ENCODE measurements at regions not wholly inside any gene's neighbourhood (a gene's known extent, or its start where the extent isn't known, plus 50 kb on each side); places are given as distances from the start of the nearest gene placed in this dataset.

DNA sequence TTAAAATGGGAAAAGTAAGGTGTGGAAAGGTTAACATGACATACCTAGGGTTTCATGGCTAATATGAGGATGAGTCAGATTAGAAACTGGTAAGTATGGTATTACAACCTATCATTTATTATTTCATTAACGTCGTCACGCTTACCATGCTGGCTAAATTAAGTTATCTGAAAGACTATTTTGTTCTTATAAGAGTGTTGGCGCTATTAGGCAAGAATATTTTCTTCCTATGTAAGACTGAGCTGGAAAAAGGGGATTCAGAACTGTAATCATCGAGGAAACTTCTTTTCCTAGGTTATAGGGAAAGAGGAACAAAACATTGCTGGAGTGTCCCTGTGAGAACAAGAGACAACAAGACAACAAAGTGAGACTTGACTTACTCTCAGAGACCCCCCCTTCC lies 440.8 kb downstream of the KCNJ2 start:
- no peak overlapping the region for H3K27ac ChIP-seq (ENCODE audit: low read length)
- ChIA-PET CTCF (no interaction called here), POLR2A (no interaction called here)
- no peaks in the 10 kb centered on the region for H3K36me3 ChIP-seq (ENCODE audit: control insufficient read depth, insufficient read depth, low read length)
- in situ Hi-C loops (cut with HindIII; ENCODE audit: low pct_unique_long_range_greater_than_20kb, low sequenced_read_pairs) (no loop called here), intact Hi-C loops (cut with micrococcal nuclease; ENCODE audit: unreplicated experiment) (no loop called here)
- TF ChIP-seq TCF7L2 (IDR thresholded peaks at IDR 0.05; ENCODE audit: low read depth, low read length): no peak
- no peak for TF ChIP-seq POLR2AphosphoS5 (IDR thresholded peaks at IDR 0.05; ENCODE audit: low read depth, low read length)
- no peak for TF ChIP-seq SIN3A (IDR thresholded peaks at IDR 0.05; ENCODE audit: borderline replicate concordance, insufficient read depth, low read depth, low read length)
- TF ChIP-seq, protein P1, sequence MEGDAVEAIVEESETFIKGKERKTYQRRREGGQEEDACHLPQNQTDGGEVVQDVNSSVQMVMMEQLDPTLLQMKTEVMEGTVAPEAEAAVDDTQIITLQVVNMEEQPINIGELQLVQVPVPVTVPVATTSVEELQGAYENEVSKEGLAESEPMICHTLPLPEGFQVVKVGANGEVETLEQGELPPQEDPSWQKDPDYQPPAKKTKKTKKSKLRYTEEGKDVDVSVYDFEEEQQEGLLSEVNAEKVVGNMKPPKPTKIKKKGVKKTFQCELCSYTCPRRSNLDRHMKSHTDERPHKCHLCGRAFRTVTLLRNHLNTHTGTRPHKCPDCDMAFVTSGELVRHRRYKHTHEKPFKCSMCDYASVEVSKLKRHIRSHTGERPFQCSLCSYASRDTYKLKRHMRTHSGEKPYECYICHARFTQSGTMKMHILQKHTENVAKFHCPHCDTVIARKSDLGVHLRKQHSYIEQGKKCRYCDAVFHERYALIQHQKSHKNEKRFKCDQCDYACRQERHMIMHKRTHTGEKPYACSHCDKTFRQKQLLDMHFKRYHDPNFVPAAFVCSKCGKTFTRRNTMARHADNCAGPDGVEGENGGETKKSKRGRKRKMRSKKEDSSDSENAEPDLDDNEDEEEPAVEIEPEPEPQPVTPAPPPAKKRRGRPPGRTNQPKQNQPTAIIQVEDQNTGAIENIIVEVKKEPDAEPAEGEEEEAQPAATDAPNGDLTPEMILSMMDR (IDR thresholded peaks at IDR 0.05): no peak
- TF ChIP-seq, protein P2, sequence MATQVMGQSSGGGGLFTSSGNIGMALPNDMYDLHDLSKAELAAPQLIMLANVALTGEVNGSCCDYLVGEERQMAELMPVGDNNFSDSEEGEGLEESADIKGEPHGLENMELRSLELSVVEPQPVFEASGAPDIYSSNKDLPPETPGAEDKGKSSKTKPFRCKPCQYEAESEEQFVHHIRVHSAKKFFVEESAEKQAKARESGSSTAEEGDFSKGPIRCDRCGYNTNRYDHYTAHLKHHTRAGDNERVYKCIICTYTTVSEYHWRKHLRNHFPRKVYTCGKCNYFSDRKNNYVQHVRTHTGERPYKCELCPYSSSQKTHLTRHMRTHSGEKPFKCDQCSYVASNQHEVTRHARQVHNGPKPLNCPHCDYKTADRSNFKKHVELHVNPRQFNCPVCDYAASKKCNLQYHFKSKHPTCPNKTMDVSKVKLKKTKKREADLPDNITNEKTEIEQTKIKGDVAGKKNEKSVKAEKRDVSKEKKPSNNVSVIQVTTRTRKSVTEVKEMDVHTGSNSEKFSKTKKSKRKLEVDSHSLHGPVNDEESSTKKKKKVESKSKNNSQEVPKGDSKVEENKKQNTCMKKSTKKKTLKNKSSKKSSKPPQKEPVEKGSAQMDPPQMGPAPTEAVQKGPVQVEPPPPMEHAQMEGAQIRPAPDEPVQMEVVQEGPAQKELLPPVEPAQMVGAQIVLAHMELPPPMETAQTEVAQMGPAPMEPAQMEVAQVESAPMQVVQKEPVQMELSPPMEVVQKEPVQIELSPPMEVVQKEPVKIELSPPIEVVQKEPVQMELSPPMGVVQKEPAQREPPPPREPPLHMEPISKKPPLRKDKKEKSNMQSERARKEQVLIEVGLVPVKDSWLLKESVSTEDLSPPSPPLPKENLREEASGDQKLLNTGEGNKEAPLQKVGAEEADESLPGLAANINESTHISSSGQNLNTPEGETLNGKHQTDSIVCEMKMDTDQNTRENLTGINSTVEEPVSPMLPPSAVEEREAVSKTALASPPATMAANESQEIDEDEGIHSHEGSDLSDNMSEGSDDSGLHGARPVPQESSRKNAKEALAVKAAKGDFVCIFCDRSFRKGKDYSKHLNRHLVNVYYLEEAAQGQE (IDR thresholded peaks at IDR 0.05; ENCODE audit: insufficient read depth in 1 of 2, low read depth in 2 of 2, low read length in 1 of 2): no peak
- no peak for DNase-seq (ENCODE audit: low read depth, low spot score)
- 0 out of 2 replicates have a peak, but pooled peaks cover 4% of the 10 kb centered on the region for H3K27me3 ChIP-seq (ENCODE audit: control insufficient read depth, insufficient read depth, low read length)
- H3K4me1 ChIP-seq (ENCODE audit: control insufficient read depth, insufficient read depth, low read length): no peaks in the 10 kb centered on the region
- ATAC-seq: no peak
- no peaks in the 10 kb centered on the region for H3K9me3 ChIP-seq (ENCODE audit: control insufficient read depth, insufficient read depth, low read depth, low read length)
- no peak overlapping the region for H3K4me3 ChIP-seq (ENCODE audit: low read depth in 2 of 2, low read length in 2 of 2)
- BruUV-seq (replicated peaks): no TSS peak

DNA sequence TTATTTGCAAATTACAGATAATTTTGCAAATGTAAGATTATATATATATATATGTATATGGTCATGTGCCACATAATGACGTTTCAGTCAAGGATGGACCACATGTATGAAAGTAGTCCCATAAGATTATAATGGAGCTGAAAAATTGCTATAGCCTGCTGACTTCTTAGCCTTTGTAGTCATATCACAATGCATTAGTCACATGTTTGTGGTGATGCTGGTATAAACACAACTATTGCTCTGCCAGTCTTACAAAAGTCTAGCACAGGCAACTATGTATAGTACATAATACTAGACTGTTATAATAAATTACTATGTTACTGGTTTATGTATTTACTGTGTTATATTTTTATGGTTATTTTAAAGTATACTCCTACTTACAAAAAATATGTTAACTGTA lies 444.3 kb downstream of the KCNJ2 start:
- H3K9me3 ChIP-seq (ENCODE audit: control insufficient read depth, insufficient read depth, low read depth, low read length): no peaks in the 10 kb centered on the region
- intact Hi-C loops (cut with micrococcal nuclease; ENCODE audit: unreplicated experiment): no loop called here
- ChIA-PET POLR2A (no interaction called here), CTCF (no interaction called here)
- H3K27me3 ChIP-seq (ENCODE audit: control insufficient read depth, insufficient read depth, low read length): 0 out of 2 replicates have a peak, but pooled peaks cover 2% of the 10 kb centered on the region
- BruUV-seq (replicated peaks): no TSS peak
- H3K36me3 ChIP-seq (ENCODE audit: control insufficient read depth, insufficient read depth, low read length): no peaks in the 10 kb centered on the region
- ATAC-seq (no peak), DNase-seq (ENCODE audit: low read depth, low spot score) (no peak)
- H3K4me3 ChIP-seq (ENCODE audit: low read depth in 2 of 2, low read length in 2 of 2): no peak overlapping the region
- H3K4me1 ChIP-seq (ENCODE audit: control insufficient read depth, insufficient read depth, low read length): no peaks in the 10 kb centered on the region
- TF ChIP-seq, protein P1 (IDR thresholded peaks at IDR 0.05): no peak
- no peak for TF ChIP-seq SIN3A (IDR thresholded peaks at IDR 0.05; ENCODE audit: borderline replicate concordance, insufficient read depth, low read depth, low read length)
- no peak for TF ChIP-seq POLR2AphosphoS5 (IDR thresholded peaks at IDR 0.05; ENCODE audit: low read depth, low read length)
- TF ChIP-seq TCF7L2 (IDR thresholded peaks at IDR 0.05; ENCODE audit: low read depth, low read length): no peak
- TF ChIP-seq, protein P2 (IDR thresholded peaks at IDR 0.05; ENCODE audit: insufficient read depth in 1 of 2, low read depth in 2 of 2, low read length in 1 of 2): no peak
- in situ Hi-C loops (cut with HindIII; ENCODE audit: low pct_unique_long_range_greater_than_20kb, low sequenced_read_pairs): no loop called here
- H3K27ac ChIP-seq (ENCODE audit: low read length): no peak overlapping the region

Data from Panc1 (cell line).